Epithelial cell of esophagus (primary cell): ENCODE measurements at regions not wholly inside any gene's neighbourhood (a gene's known extent, or its start where the extent isn't known, plus 50 kb on each side); places are given as distances from the start of the nearest gene placed in this dataset.
"Not testable (repeated sequence)": the region's sequence is repeated elsewhere in the genome, so short reads cannot be mapped to it uniquely, and the experiment has no call there.

Experiments
- DNase-seq: peaks from one replicate; pipeline ENCODE4 v3.0.0; 2010; ENCODE audit warnings: low read depth
- H3K4me3 ChIP-seq: 2 replicates; pipeline ENCODE4 v1.5.1; 2011; ENCODE audit warnings: mild to moderate bottlenecking, low read length, control low read depth
- CTCF ChIP-seq: IDR thresholded peaks from 2 replicates; pipeline ENCODE4 v1.5.1; 2011; ENCODE audit warnings: low read depth, mild to moderate bottlenecking, low read length, control low read depth, inconsistent platforms; ENCODE audit not compliant: insufficient read depth; ENCODE audit errors: missing control alignments

- TF ChIP-seq CTCF: no peak
- no peak for DNase-seq
- no peak overlapping the region for H3K4me3 ChIP-seq
These were observed 576.5 kb downstream of the KCNJ18 start for GRCh38 chr17:22268912-22269220.

- H3K4me3 ChIP-seq: no peak overlapping the region
- TF ChIP-seq CTCF: no peak
- DNase-seq: no peak
These were observed 578.1 kb downstream of the KCNJ18 start for GRCh38 chr17:22270381-22270780.

- DNase-seq, H3K4me3 ChIP-seq: not testable (repeated sequence)
These were observed 578.5 kb downstream of the KCNJ18 start for GRCh38 chr17:22270809-22271208.

- TF ChIP-seq CTCF: no peak
- H3K4me3 ChIP-seq: no peak overlapping the region
- no peak for DNase-seq
These were observed 580.2 kb downstream of the KCNJ18 start for GRCh38 chr17:22272363-22273146.

GRCh38 chr17:22273308-22273707, 581.0 kb downstream of the KCNJ18 start:
- no peak for DNase-seq
- no peak overlapping the region for H3K4me3 ChIP-seq
- TF ChIP-seq CTCF: no peak

- DNase-seq: no peak
- no peak overlapping the region for H3K4me3 ChIP-seq
- TF ChIP-seq CTCF: no peak
These were observed 585.3 kb downstream of the KCNJ18 start for GRCh38 chr17:22277595-22277994.

- no peak for TF ChIP-seq CTCF
- DNase-seq: no peak
- no peak overlapping the region for H3K4me3 ChIP-seq
These were observed 586.3 kb downstream of the KCNJ18 start for GRCh38 chr17:22278302-22279275.
